Gastrocnemius medialis (tissue), 4 donors: ENCODE measurements at regions not wholly inside any gene's neighbourhood (a gene's known extent, or its start where the extent isn't known, plus 50 kb on each side); places are given as distances from the start of the nearest gene placed in this dataset.

ENCODE experiments used
- ATAC-seq, 2 donors: fragments of 150-250 bp; one replicate each; pipeline ENCODE4 v1.9.1; 2016
- DNase-seq, 2 donors: peaks; one replicate each; pipeline ENCODE4 v3.0.0-alpha.2; 2019
- H3K27ac ChIP-seq, 4 donors: fragments of 200-600 bp; sonication (generic); 1 replicate in 1 of 4; 2 replicates in 3 of 4; pipeline ENCODE4 v1.5.1; 2016 to 2018; ENCODE audit warnings: mild to moderate bottlenecking in 2 of 4, moderate library complexity in 1 of 4
- H3K27me3 ChIP-seq, 3 donors: fragments of 200-600 bp; sonication (generic) in 2 of 3; 1 replicate in 1 of 3; 2 replicates in 2 of 3; pipeline versions ENCODE4 v1.5.1 to v1.6.0; 2016 to 2019; ENCODE audit warnings: mild to moderate bottlenecking in 1 of 3, moderate library complexity in 1 of 3
- H3K36me3 ChIP-seq, 2 donors: fragments of 200-600 bp; sonication (generic) in 1 of 2; one replicate each; pipeline ENCODE4 v1.5.1; 2017 to 2018
- H3K4me1 ChIP-seq, 2 donors: fragments of 200-600 bp; sonication (generic) in 1 of 2; one replicate each; pipeline ENCODE4 v1.5.1; 2016 to 2017; ENCODE audit warnings: mild to moderate bottlenecking in 2 of 2
- H3K4me3 ChIP-seq, 4 donors: fragments of 200-600 bp; sonication (generic) in 3 of 4; 1 replicate in 1 of 4; 2 replicates in 3 of 4; pipeline ENCODE4 v1.5.1; 2016 to 2019; ENCODE audit warnings: mild to moderate bottlenecking in 2 of 4
- H3K9me3 ChIP-seq, 3 donors: fragments of 200-600 bp; sonication (generic) in 2 of 3; 1 replicate in 1 of 3; 2 replicates in 2 of 3; pipeline ENCODE4 v1.5.1; 2016 to 2019
- CTCF ChIP-seq, 5 experiments: fragments of 450-650 bp in 3 of 5; fragments of 200-600 bp in 2 of 5; sonication (generic) in 2 of 5; IDR thresholded peaks in 4 of 5; conservative IDR thresholded peaks in 1 of 5; 1 replicate in 4 of 5; 2 replicates in 1 of 5; pipeline ENCODE4 v1.5.1; 2016 to 2019; ENCODE audit warnings: antibody characterized with exemption in 5 of 5, mild to moderate bottlenecking in 3 of 5, moderate library complexity in 3 of 5
- POLR2A ChIP-seq, 2 donors: fragments of 450-650 bp; IDR thresholded peaks; one replicate each; pipeline ENCODE4 v1.6.1; 2017; ENCODE audit warnings: antibody characterized with exemption in 2 of 2, mild to moderate bottlenecking in 2 of 2, moderate library complexity in 2 of 2
- in situ Hi-C, 4 donors: fragments of 200-750 bp; cut with MboI; loops; one replicate each; pipeline versions ENCODE4 v1.15.0 to v1.8.0; 2017; ENCODE audit warnings: low sequenced_read_pairs in 4 of 4
- intact Hi-C: fragments of 100-400 bp; cut with DNase I; formaldehyde crosslinking; loops from one replicate; pipeline ENCODE4 v1.15.1; 2023; ENCODE audit warnings: low total_unique reads

GRCh38 chr15:70293138-70293537 lies 195.4 kb upstream of the TLE3 start:
- ATAC-seq (no peak), DNase-seq (no peak)
- Histone ChIP-seq H3K27ac (no peak overlapping the region), H3K9me3 (no peaks in the 10 kb centered on the region), H3K4me3 (no peak overlapping the region), H3K36me3 (no peaks in the 10 kb centered on the region), H3K4me1 (peaks cover 0 to 6% of the 10 kb centered on the region in 2 donors), H3K27me3 (no peaks in the 10 kb centered on the region)
- TF ChIP-seq CTCF (IDR thresholded peaks at IDR 0.05 in 4 of 5, conservative IDR thresholded peaks at IDR 0.05 in 1 of 5) = no peak
- TF ChIP-seq POLR2A (IDR thresholded peaks at IDR 0.05) = no peak
- intact Hi-C loops = no loop called here
- in situ Hi-C loops = no loop called here

GRCh38 chr15:70292076-70292760 lies 194.5 kb upstream of the TLE3 start:
- Histone ChIP-seq H3K4me3 (no peak overlapping the region), H3K27ac (no peak overlapping the region), H3K4me1 (peaks cover 0 to 6% of the 10 kb centered on the region in 2 donors), H3K36me3 (no peaks in the 10 kb centered on the region), H3K27me3 (no peaks in the 10 kb centered on the region), H3K9me3 (no peaks in the 10 kb centered on the region)
- TF ChIP-seq POLR2A (IDR thresholded peaks at IDR 0.05) (no peak), CTCF (IDR thresholded peaks at IDR 0.05 in 4 of 5, conservative IDR thresholded peaks at IDR 0.05 in 1 of 5) (no peak)
- in situ Hi-C loops = no loop called here
- intact Hi-C loops = no loop called here
- ATAC-seq = no peak
- no peak for DNase-seq

- Histone ChIP-seq H3K27ac (no peak overlapping the region), H3K4me1 (peaks cover 0 to 6% of the 10 kb centered on the region in 2 donors), H3K27me3 (no peaks in the 10 kb centered on the region), H3K4me3 (no peak overlapping the region), H3K36me3 (no peaks in the 10 kb centered on the region), H3K9me3 (no peaks in the 10 kb centered on the region)
- in situ Hi-C loops (no loop called here), intact Hi-C loops (no loop called here)
- DNase-seq (no peak), ATAC-seq (no peak)
- TF ChIP-seq POLR2A (IDR thresholded peaks at IDR 0.05) (no peak), CTCF (IDR thresholded peaks at IDR 0.05 in 4 of 5, conservative IDR thresholded peaks at IDR 0.05 in 1 of 5) (no peak)
Observed at GRCh38 chr15:70291305-70292075, 193.8 kb upstream of the TLE3 start.

- H3K27ac ChIP-seq = no peak overlapping the region
- in situ Hi-C loops = no loop called here
- no peak for TF ChIP-seq CTCF (IDR thresholded peaks at IDR 0.05 in 4 of 5, conservative IDR thresholded peaks at IDR 0.05 in 1 of 5)
- TF ChIP-seq POLR2A (IDR thresholded peaks at IDR 0.05) = no peak
Observed at GRCh38 chr15:70290708-70291107, 193.0 kb upstream of the TLE3 start.

More at GRCh38 chr15:70290708-70291107, 193.0 kb upstream of the TLE3 start:
- DNase-seq (no peak), ATAC-seq (no peak)
- no peaks in the 10 kb centered on the region for H3K36me3 ChIP-seq
- H3K4me3 ChIP-seq = no peak overlapping the region
- no peaks in the 10 kb centered on the region for H3K9me3 ChIP-seq
- no peaks in the 10 kb centered on the region for H3K27me3 ChIP-seq
- intact Hi-C loops = no loop called here
- peaks cover 0 to 6% of the 10 kb centered on the region in 2 donors for H3K4me1 ChIP-seq
